ENCODE measurements at regions not wholly inside any gene's neighbourhood (a gene's known extent, or its start where the extent isn't known, plus 50 kb on each side); places are given as distances from the start of the nearest gene placed in this dataset.

GRCh38 chr20:61123751-61124368 lies 128.2 kb upstream of the CDH4 start:
- H3K27ac ChIP-seq (ENCODE audit: low read length): no peak overlapping the region
- peaks cover 11% of the 10 kb centered on the region; the same call in 1 of the 2 replicates for H3K27me3 ChIP-seq (ENCODE audit: low read length)
- H3K9me2 ChIP-seq (replicated peaks; ENCODE audit: low read length): no peaks in the 10 kb centered on the region
- H3F3A ChIP-seq (ENCODE audit: low read length, unreplicated experiment): no peaks in the 10 kb centered on the region
- no peak overlapping the region for H2AFZ ChIP-seq (ENCODE audit: low read length)
- no peaks in the 10 kb centered on the region for H3K4me1 ChIP-seq (ENCODE audit: insufficient read depth, low read length)
- H3K9me3 ChIP-seq (ENCODE audit: low read length): no peaks in the 10 kb centered on the region
- no peak overlapping the region for H3K4me2 ChIP-seq (ENCODE audit: low read length)
- H3K9ac ChIP-seq (ENCODE audit: low read length): no peak overlapping the region
- intact Hi-C loops (cut with micrococcal nuclease): no loop called here
- H3K36me3 ChIP-seq (ENCODE audit: low read depth, low read length): no peaks in the 10 kb centered on the region
- no peak overlapping the region for H3K4me3 ChIP-seq (ENCODE audit: low read length)
- TF ChIP-seq EZH2 (IDR thresholded peaks at IDR 0.05; ENCODE audit: low read length, unreplicated experiment) (no peak), CTCF (conservative IDR thresholded peaks at IDR 0.05; ENCODE audit: low read depth, low read length) (no peak), EZH2phosphoT487 (IDR thresholded peaks at IDR 0.05; ENCODE audit: borderline replicate concordance, low read length) (no peak)
- DNase-seq (no peak), ATAC-seq (no peak)
- ChIA-PET POLR2A (ENCODE audit: unreplicated experiment) (no interaction called here), CTCF (no interaction called here)
- BruUV-seq (replicated peaks): no TSS peak
- no peaks in the 10 kb centered on the region for H4K20me1 ChIP-seq (ENCODE audit: low read length)
- H3K79me2 ChIP-seq (ENCODE audit: low read length): no peaks in the 10 kb centered on the region

- Histone ChIP-seq H3K36me3 (ENCODE audit: low read depth, low read length) (no peaks in the 10 kb centered on the region), H3K9me2 (replicated peaks; ENCODE audit: low read length) (no peaks in the 10 kb centered on the region), H3K79me2 (ENCODE audit: low read length) (no peaks in the 10 kb centered on the region), H3F3A (ENCODE audit: low read length, unreplicated experiment) (no peaks in the 10 kb centered on the region), H3K4me1 (ENCODE audit: insufficient read depth, low read length) (no peaks in the 10 kb centered on the region), H4K20me1 (ENCODE audit: low read length) (no peaks in the 10 kb centered on the region), H3K9me3 (ENCODE audit: low read length) (no peaks in the 10 kb centered on the region), H3K9ac (ENCODE audit: low read length) (no peak overlapping the region), H3K4me3 (ENCODE audit: low read length) (no peak overlapping the region), H3K27ac (ENCODE audit: low read length) (no peak overlapping the region), H3K4me2 (ENCODE audit: low read length) (no peak overlapping the region), H2AFZ (ENCODE audit: low read length) (no peak overlapping the region), H3K27me3 (ENCODE audit: low read length) (peaks cover 11% of the 10 kb centered on the region; the same call in 1 of the 2 replicates)
- CTCF ChIA-PET: no interaction called here
- TF ChIP-seq CTCF (conservative IDR thresholded peaks at IDR 0.05; ENCODE audit: low read depth, low read length) (no peak), EZH2 (IDR thresholded peaks at IDR 0.05; ENCODE audit: low read length, unreplicated experiment) (no peak)
- DNase-seq (no peak), ATAC-seq (no peak)
- intact Hi-C loops (cut with micrococcal nuclease): no loop called here
- POLR2A ChIA-PET (ENCODE audit: unreplicated experiment): no interaction called here
- BruUV-seq (replicated peaks): no TSS peak
Measured at GRCh38 chr20:61125076-61125475, 127.0 kb upstream of the CDH4 start.

- CTCF ChIA-PET: no interaction called here
- ATAC-seq (no peak), DNase-seq (no peak)
- H3K4me3 ChIP-seq (ENCODE audit: low read length): no peak overlapping the region
- no peak overlapping the region for H3K4me2 ChIP-seq (ENCODE audit: low read length)
- H3K79me2 ChIP-seq (ENCODE audit: low read length): no peaks in the 10 kb centered on the region
- no peaks in the 10 kb centered on the region for H3K36me3 ChIP-seq (ENCODE audit: low read depth, low read length)
- no peaks in the 10 kb centered on the region for H3K9me2 ChIP-seq (replicated peaks; ENCODE audit: low read length)
- H2AFZ ChIP-seq (ENCODE audit: low read length): no peak overlapping the region
- H3K27me3 ChIP-seq (ENCODE audit: low read length): peaks cover 11% of the 10 kb centered on the region; the same call in 1 of the 2 replicates
- H3K27ac ChIP-seq (ENCODE audit: low read length): no peak overlapping the region
- no peaks in the 10 kb centered on the region for H3K4me1 ChIP-seq (ENCODE audit: insufficient read depth, low read length)
- intact Hi-C loops (cut with micrococcal nuclease): no loop called here
- no peaks in the 10 kb centered on the region for H4K20me1 ChIP-seq (ENCODE audit: low read length)
- POLR2A ChIA-PET (ENCODE audit: unreplicated experiment): no interaction called here
- BruUV-seq (replicated peaks): no TSS peak
- no peaks in the 10 kb centered on the region for H3F3A ChIP-seq (ENCODE audit: low read length, unreplicated experiment)
- no peak for TF ChIP-seq CTCF (conservative IDR thresholded peaks at IDR 0.05; ENCODE audit: low read depth, low read length)
- TF ChIP-seq EZH2 (IDR thresholded peaks at IDR 0.05; ENCODE audit: low read length, unreplicated experiment): no peak
- TF ChIP-seq EZH2phosphoT487 (IDR thresholded peaks at IDR 0.05; ENCODE audit: borderline replicate concordance, low read length): no peak
- H3K9ac ChIP-seq (ENCODE audit: low read length): no peak overlapping the region
- no peaks in the 10 kb centered on the region for H3K9me3 ChIP-seq (ENCODE audit: low read length)
Measured at GRCh38 chr20:61125546-61126180, 126.4 kb upstream of the CDH4 start.
